ENCODE measurements at regions not wholly inside any gene's neighbourhood (a gene's known extent, or its start where the extent isn't known, plus 50 kb on each side); places are given as distances from the start of the nearest gene placed in this dataset.

GRCh38 chr14:94933486-94933885, 163.6 kb upstream of the GSC start:
- no peak for TF ChIP-seq CTCF (IDR thresholded peaks at IDR 0.05 in 2 of 3, conservative IDR thresholded peaks at IDR 0.05 in 1 of 3; ENCODE audit: control insufficient read depth in 2 of 3, extremely low read depth in 1 of 3, insufficient read depth in 1 of 3, low read depth in 3 of 3, low read length in 3 of 3)
- no peak for TF ChIP-seq RFX5 (IDR thresholded peaks at IDR 0.05; ENCODE audit: low read depth, low read length)
- no peak for TF ChIP-seq FOXM1 (IDR thresholded peaks at IDR 0.05; ENCODE audit: low read depth, low read length)
- TF ChIP-seq RBBP5 (conservative IDR thresholded peaks at IDR 0.05), result no peak
- TF ChIP-seq SIN3A (IDR thresholded peaks at IDR 0.05; ENCODE audit: low read depth, low read length), result no peak
- no peak for TF ChIP-seq RAD21 (IDR thresholded peaks at IDR 0.05; ENCODE audit: insufficient read depth, low read depth, low read length)
- TF ChIP-seq TAF1 (IDR thresholded peaks at IDR 0.05; ENCODE audit: borderline replicate concordance, low read depth, low read length), result no peak
- TF ChIP-seq ESRRA (IDR thresholded peaks at IDR 0.05; ENCODE audit: low read length), result no peak
- no peak for TF ChIP-seq MAX (IDR thresholded peaks at IDR 0.05; ENCODE audit: low read depth, low read length)
- no peak for TF ChIP-seq EZH2 (IDR thresholded peaks at IDR 0.05; ENCODE audit: borderline replicate concordance, control insufficient read depth, low read depth, low read length)
- TF ChIP-seq SMC3 (IDR thresholded peaks at IDR 0.05; ENCODE audit: borderline replicate concordance, low read length), result no peak
- no peak for TF ChIP-seq SREBF1 (IDR thresholded peaks at IDR 0.05; ENCODE audit: low read length)
- TF ChIP-seq POLR2AphosphoS5 (IDR thresholded peaks at IDR 0.05; ENCODE audit: low read length), result no peak

Data from GM12878 (cell line).